ENCODE measurements at regions not wholly inside any gene's neighbourhood (a gene's known extent, or its start where the extent isn't known, plus 50 kb on each side); places are given as distances from the start of the nearest gene placed in this dataset.

DNA sequence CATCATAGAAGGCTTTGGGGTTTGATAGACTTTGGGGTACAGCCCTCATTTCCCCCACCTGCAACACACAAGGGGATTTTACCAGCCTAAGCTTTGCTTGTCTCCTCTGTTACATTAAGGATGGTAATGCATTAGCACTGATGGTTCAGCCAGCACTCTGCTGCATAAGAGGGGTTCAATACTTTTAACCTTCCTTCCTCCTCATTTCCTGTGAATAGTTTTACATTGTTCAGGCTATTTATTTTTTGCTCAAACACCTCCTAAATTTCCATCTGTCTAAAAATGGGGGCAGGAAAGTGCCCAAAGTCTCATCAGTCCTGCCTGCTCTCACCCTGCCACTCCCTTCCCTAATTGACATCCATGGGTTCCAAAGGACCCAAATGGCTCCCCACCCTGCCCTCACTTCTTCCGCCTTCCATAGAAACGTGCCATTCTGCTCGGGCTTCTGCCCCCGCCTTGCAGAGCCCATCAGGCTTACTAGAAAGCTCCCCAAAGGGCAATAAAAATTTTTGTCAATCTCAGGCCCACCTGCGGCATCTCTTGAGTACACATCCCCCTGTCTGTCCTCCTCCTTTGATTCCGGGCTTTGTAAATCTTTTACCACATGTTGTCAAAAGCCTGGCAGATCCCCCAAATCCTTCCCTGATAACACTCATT is 239.5 kb upstream of the SLC24A2 start:
- H3K27me3 ChIP-seq, result no peaks in the 10 kb centered on the region
- no peak overlapping the region for H3K4me2 ChIP-seq
- H3K27ac ChIP-seq, result no peak overlapping the region
- TF ChIP-seq Cebpa-rat (IDR thresholded peaks at IDR 0.05), result no peak
- no peak overlapping the region for H3K9ac ChIP-seq
- no peaks in the 10 kb centered on the region for H3K9me3 ChIP-seq
- H4K20me1 ChIP-seq, result no peaks in the 10 kb centered on the region
- H3K4me1 ChIP-seq, result no peaks in the 10 kb centered on the region
- no peak overlapping the region for H3K4me3 ChIP-seq
- H3K36me3 ChIP-seq, result no peaks in the 10 kb centered on the region

DNA sequence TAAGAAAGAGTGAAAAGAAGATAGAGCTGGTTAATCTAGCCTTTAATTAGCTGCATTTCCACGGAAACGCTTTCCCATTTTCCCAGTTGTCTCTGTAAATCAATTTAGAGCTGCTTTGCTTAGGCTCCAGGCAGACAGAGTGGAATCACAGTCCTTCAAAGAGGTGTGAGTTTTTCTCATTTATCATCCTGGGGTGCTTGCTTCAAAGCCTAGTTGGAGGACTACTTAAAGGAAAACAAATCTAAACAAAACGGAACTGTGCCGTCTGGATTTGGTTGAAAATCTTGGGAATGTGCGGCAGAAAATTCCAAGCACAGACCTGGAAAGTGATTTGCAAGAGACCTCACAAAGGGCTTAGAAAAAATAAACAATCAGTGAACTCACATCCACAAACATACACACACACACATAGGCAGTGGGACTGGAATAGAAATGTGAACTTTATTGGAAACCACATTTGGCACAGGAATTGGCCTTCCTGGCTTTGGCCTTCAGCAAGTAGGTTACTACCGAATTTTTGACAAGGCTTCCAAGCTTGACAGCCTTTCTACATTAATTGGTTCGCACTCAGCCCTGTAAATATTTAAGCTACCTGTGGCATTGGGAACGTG is 235.2 kb upstream of the SLC24A2 start:
- no peaks in the 10 kb centered on the region for H3K36me3 ChIP-seq
- H3K4me2 ChIP-seq, result no peak overlapping the region
- no peak overlapping the region for H3K9ac ChIP-seq
- no peaks in the 10 kb centered on the region for H4K20me1 ChIP-seq
- TF ChIP-seq Cebpa-rat (IDR thresholded peaks at IDR 0.05), result no peak
- H3K4me3 ChIP-seq, result no peak overlapping the region
- H3K9me3 ChIP-seq, result no peaks in the 10 kb centered on the region
- H3K27me3 ChIP-seq, result no peaks in the 10 kb centered on the region
- H3K27ac ChIP-seq, result no peak overlapping the region
- no peaks in the 10 kb centered on the region for H3K4me1 ChIP-seq

DNA sequence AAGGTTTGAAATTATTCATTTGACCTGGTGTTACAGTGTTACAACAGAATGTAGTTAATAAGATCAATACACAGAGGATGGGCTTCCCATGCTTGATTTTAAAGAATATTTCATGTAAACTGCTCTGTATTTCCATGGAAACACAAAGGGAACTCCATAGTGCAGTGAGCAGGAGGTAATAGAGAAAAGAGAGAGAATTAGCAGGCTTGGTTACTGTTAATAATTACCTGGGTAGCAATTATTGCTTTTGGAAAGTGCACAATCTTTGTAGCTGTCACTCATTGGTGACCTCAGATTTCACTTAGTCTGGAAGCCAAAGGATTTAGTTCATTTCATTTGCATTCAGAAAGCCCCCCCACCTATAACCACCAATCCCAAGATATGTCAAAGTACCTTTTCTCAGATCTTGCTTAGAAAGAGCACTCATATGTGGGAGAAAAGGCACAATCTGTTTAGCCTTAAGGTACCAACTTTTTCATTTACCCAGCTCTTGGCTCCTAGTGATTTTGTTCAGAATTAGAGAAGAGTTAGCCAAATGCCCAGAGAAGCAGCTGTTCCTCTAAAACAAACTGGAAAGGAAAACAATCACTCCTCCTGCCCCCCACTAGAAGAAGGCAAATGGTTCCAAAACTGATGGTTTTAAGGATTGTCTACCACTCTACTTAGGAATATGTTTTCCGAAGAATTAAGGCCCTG is 234.5 kb upstream of the SLC24A2 start:
- no peak for TF ChIP-seq Cebpa-rat (IDR thresholded peaks at IDR 0.05)
- Histone ChIP-seq H4K20me1 (no peaks in the 10 kb centered on the region), H3K9me3 (no peaks in the 10 kb centered on the region)

DNA sequence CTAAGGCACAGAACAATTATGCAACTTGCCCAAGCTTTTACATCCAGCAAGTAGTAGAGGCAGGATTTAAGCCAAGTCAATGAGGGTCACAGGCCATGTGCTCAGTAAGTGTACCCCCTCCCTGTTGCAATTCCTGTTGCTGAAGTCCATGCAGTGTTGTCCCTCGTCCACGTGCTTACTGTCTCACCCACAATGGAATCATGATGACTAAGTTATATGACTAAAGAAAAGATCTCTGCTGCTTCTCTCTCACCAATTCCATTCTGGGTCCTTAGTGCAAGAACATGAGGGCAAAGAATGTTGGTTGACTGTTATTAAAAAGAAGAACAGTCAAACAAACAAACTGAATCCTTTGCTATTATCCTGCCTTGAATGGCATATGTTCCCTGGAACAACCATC is 233.6 kb upstream of the SLC24A2 start:
- no peaks in the 10 kb centered on the region for H3K27me3 ChIP-seq
- TF ChIP-seq Cebpa-rat (IDR thresholded peaks at IDR 0.05), result no peak
- no peaks in the 10 kb centered on the region for H3K36me3 ChIP-seq
- H3K4me2 ChIP-seq, result no peak overlapping the region
- no peaks in the 10 kb centered on the region for H4K20me1 ChIP-seq
- no peaks in the 10 kb centered on the region for H3K9me3 ChIP-seq
- H3K4me1 ChIP-seq, result no peaks in the 10 kb centered on the region
- no peak overlapping the region for H3K27ac ChIP-seq
- no peak overlapping the region for H3K4me3 ChIP-seq
- no peak overlapping the region for H3K9ac ChIP-seq

More for the DNA sequence above, 234.5 kb upstream of the SLC24A2 start:
- Histone ChIP-seq H3K4me3 (no peak overlapping the region), H3K36me3 (no peaks in the 10 kb centered on the region), H3K27me3 (no peaks in the 10 kb centered on the region), H3K9ac (no peak overlapping the region), H3K27ac (no peak overlapping the region), H3K4me1 (no peaks in the 10 kb centered on the region), H3K4me2 (no peak overlapping the region)

DNA sequence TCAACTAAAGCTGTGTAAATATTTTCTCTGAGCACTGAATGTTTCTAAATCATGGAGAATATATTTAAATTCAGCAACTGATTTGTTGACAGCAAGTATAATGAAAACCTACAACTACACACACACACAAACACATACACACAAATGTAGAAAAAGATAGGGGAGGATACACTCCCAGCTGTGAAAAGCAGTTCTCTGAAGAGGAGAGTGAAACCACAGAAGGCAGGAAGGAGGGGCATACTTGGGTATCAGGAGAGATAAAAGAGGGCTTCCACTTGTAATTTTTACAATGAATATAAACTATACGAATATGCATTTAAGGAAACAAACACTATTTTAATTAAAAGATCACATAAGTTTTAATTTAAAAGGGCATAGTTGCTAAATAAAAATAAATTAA is 227.8 kb upstream of the SLC24A2 start:
- no peaks in the 10 kb centered on the region for H3K27me3 ChIP-seq
- no peak for TF ChIP-seq Cebpa-rat (IDR thresholded peaks at IDR 0.05)
- no peak overlapping the region for H3K27ac ChIP-seq
- peaks cover 5% of the 10 kb centered on the region; the same call in 1 of the 2 replicates for H3K4me1 ChIP-seq
- H3K4me3 ChIP-seq, result no peak overlapping the region
- H3K9me3 ChIP-seq, result no peaks in the 10 kb centered on the region
- H3K4me2 ChIP-seq, result no peak overlapping the region
- H3K9ac ChIP-seq, result no peak overlapping the region
- H3K36me3 ChIP-seq, result no peaks in the 10 kb centered on the region
- H4K20me1 ChIP-seq, result no peaks in the 10 kb centered on the region

DNA sequence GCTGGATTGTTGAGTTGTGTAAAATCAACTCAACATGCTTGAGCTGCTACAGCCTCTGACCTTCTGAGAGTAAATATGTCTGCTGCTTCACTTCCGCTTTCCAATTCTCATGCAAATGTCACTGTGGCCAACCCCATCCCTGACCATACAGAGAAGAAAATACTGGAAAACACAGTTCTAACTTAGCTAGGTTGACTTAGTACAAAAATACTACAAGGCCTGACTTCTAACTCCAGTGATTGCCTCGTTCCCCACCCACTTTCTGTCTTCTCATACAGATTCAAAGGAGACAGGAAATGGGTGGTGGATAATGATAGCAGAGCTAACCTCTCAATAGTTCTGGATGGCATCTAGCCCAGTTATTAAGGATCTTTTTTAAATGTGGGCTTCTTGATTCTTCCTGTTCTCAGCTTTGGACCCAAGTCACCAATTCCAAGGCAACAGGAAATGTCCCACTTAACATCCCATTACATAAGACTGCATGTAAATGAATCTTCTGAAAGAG is 226.6 kb upstream of the SLC24A2 start:
- no peaks in the 10 kb centered on the region for H4K20me1 ChIP-seq
- H3K27me3 ChIP-seq, result no peaks in the 10 kb centered on the region
- no peak overlapping the region for H3K27ac ChIP-seq
- peaks cover 5% of the 10 kb centered on the region; the same call in 1 of the 2 replicates for H3K4me1 ChIP-seq
- TF ChIP-seq Cebpa-rat (IDR thresholded peaks at IDR 0.05), result no peak
- H3K36me3 ChIP-seq, result no peaks in the 10 kb centered on the region
- no peak overlapping the region for H3K4me2 ChIP-seq
- H3K9me3 ChIP-seq, result no peaks in the 10 kb centered on the region
- H3K4me3 ChIP-seq, result no peak overlapping the region
- H3K9ac ChIP-seq, result no peak overlapping the region

DNA sequence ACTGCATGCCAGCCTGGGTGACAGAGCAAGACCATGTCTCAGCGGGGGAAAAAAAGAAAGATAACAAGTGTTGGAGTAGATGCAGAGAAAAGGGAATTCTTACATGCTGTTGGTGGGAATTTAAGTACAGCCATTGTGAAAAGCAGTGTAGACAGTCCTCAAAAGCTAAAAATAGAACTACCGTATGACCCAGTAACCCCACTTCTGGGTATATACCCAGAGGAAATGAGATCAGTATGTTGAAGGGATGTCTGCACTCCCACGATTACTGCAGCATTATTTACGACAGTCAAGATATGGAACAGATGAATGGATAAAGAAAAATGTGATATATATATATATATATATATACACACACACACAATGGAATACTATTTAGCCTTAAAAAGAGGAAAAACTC is 225.3 kb upstream of the SLC24A2 start:
- Histone ChIP-seq H3K4me1 (peaks cover 5% of the 10 kb centered on the region; the same call in 1 of the 2 replicates), H4K20me1 (no peaks in the 10 kb centered on the region), H3K9me3 (no peaks in the 10 kb centered on the region), H3K9ac (no peak overlapping the region), H3K4me2 (no peak overlapping the region), H3K27me3 (no peaks in the 10 kb centered on the region), H3K27ac (no peak overlapping the region), H3K4me3 (no peak overlapping the region), H3K36me3 (no peaks in the 10 kb centered on the region)
- TF ChIP-seq Cebpa-rat (IDR thresholded peaks at IDR 0.05), result no peak

DNA sequence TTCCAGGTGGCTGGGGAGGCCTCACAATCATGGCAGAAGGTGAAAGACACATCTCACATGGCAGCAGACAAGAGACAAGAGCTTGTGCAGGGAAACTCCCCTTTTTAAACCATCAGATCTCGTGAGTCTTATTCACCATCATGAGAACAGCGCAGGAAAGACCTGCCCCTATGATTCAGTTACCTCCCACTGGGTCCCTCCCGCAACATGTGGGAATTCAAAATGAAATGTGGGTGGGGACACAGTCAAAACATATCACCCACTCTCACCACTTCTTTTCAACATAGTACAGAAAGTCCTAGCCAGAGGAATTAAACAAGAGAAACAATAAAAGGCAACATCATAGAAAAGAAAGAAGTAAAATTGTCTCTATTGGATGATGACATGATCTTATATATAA is 223.4 kb upstream of the SLC24A2 start:
- no peak overlapping the region for H3K27ac ChIP-seq

DNA sequence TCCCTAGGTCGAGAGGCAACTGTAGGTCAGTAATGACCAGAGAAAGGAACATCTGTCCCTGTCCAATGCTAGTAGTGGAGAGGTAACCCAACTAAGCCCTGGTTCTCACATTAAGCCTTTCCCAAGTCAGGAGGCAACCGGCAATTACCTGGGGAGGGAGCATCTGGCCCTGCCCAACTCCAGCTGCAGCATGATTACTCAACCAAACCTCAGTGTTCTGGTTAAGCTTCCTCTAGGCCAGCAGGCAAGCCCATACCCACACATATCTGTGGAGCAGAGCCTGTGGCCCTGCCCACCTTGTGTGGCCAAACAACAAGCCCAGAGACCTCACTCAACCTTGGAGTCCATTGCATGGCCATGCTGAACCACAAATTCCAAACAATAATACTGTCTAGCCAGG is 220.8 kb upstream of the SLC24A2 start:
- Histone ChIP-seq H3K4me2 (no peak overlapping the region), H3K27me3 (no peaks in the 10 kb centered on the region), H4K20me1 (no peaks in the 10 kb centered on the region), H3K4me1 (no peaks in the 10 kb centered on the region), H3K4me3 (no peak overlapping the region), H3K36me3 (no peaks in the 10 kb centered on the region), H3K9me3 (no peaks in the 10 kb centered on the region), H3K27ac (no peak overlapping the region), H3K9ac (no peak overlapping the region)
- no peak for TF ChIP-seq Cebpa-rat (IDR thresholded peaks at IDR 0.05)

More for the DNA sequence above, 223.4 kb upstream of the SLC24A2 start:
- H3K4me1 ChIP-seq, result peaks cover 5% of the 10 kb centered on the region; the same call in 1 of the 2 replicates
- H3K9ac ChIP-seq, result no peak overlapping the region
- H3K4me2 ChIP-seq, result no peak overlapping the region
- H3K27me3 ChIP-seq, result no peaks in the 10 kb centered on the region
- H3K36me3 ChIP-seq, result no peaks in the 10 kb centered on the region
- H4K20me1 ChIP-seq, result no peaks in the 10 kb centered on the region
- H3K9me3 ChIP-seq, result no peaks in the 10 kb centered on the region
- no peak overlapping the region for H3K4me3 ChIP-seq
- TF ChIP-seq Cebpa-rat (IDR thresholded peaks at IDR 0.05), result no peak

DNA sequence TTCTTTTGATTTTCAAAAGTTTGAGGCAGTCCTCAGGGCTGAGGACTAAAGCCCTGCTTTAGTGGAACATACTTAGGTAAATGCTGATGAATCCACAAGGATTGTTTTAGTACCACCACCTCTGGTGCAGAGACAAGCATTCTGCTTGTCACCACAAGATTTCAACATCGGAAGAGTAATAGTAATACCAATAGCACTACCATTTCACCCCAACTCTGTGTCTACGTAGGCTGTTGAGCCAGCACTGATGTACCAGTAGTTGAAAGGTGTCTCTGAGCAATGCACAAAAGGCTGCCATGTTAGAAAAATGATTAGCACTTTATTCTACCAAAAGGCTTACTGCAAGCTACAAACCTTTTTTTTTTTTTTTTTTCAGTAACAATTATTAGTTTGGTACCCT is 213.2 kb upstream of the SLC24A2 start:
- Histone ChIP-seq H3K4me1 (no peaks in the 10 kb centered on the region), H3K27ac (no peak overlapping the region)

More for the DNA sequence above, 213.2 kb upstream of the SLC24A2 start:
- H4K20me1 ChIP-seq, result no peaks in the 10 kb centered on the region
- no peak for TF ChIP-seq Cebpa-rat (IDR thresholded peaks at IDR 0.05)
- H3K4me3 ChIP-seq, result no peak overlapping the region
- H3K36me3 ChIP-seq, result no peaks in the 10 kb centered on the region
- H3K27me3 ChIP-seq, result no peaks in the 10 kb centered on the region
- H3K9me3 ChIP-seq, result no peaks in the 10 kb centered on the region
- no peak overlapping the region for H3K9ac ChIP-seq
- no peak overlapping the region for H3K4me2 ChIP-seq
